Prostate gland (tissue), 2 donors: ENCODE measurements at regions not wholly inside any gene's neighbourhood (a gene's known extent, or its start where the extent isn't known, plus 50 kb on each side); places are given as distances from the start of the nearest gene placed in this dataset.

Experiments used
- CTCF ChIP-seq, 4 experiments: fragments of 200-600 bp in 2 of 4; fragments of 450-650 bp in 2 of 4; sonication (generic) in 2 of 4; IDR thresholded peaks; 1 replicate in 3 of 4; 2 replicates in 1 of 4; pipeline ENCODE4 v1.5.1; 2016 to 2019; ENCODE audit warnings: antibody characterized with exemption in 4 of 4, mild to moderate bottlenecking in 2 of 4, moderate library complexity in 2 of 4
- POLR2A ChIP-seq: fragments of 450-650 bp; IDR thresholded peaks from one replicate; pipeline ENCODE4 v1.6.1; 2016; ENCODE audit warnings: antibody characterized with exemption, mild to moderate bottlenecking

GRCh38 chr3:137511655-137512054 is 252.5 kb upstream of the SOX14 start:
- TF ChIP-seq CTCF (IDR thresholded peaks at IDR 0.05) (no peak), POLR2A (no peak)
